K562 (cell line): ENCODE measurements at regions not wholly inside any gene's neighbourhood (a gene's known extent, or its start where the extent isn't known, plus 50 kb on each side); places are given as distances from the start of the nearest gene placed in this dataset.

Experiments
- ATAC-seq: fragments of 200-7000 bp; cut with Tn5 transposase; 3 replicates; pipeline ENCODE4 v1.9.1; 2020; ENCODE audit warnings: moderate library complexity
- BruUV-seq: library from RNA; stranded (reverse); fragments of 400-500 nt; replicated peaks from 2 replicates; lab custom pipeline; 2021; lab: Mats Ljungman, UMichigan
- CTCF ChIA-PET: fragments of 300-600 bp; formaldehyde crosslinking; extraction: SDS; loops from one replicate; lab custom pipeline; 2021; ENCODE audit warnings: low intra/inter-chr PET ratio; lab: Yijun Ruan, JAX
- POLR2A ChIA-PET: fragments of 300-600, 350-650 bp; sonication (Branson Sonifier 250); formaldehyde crosslinking; extraction: SDS; loops from one replicate; lab custom pipeline; 2021; ENCODE audit warnings: antibody characterized with exemption, inconsistent platforms; lab: Yijun Ruan, JAX
- DNase-seq, 4 experiments: peaks; one replicate each; pipeline versions ENCODE4 v3.0.0 to v3.0.0-alpha.2; 2011 to 2018; ENCODE audit warnings: low spot score in 3 of 4, mixed read lengths in 3 of 4; ENCODE audit errors: extremely low read depth in 1 of 4
- FAIRE-seq: peaks from 2 replicates; lab custom pipeline; 2011; peaks lifted over from hg19 to GRCh38; lab: Jason Lieb, UNC
- H2AFZ ChIP-seq: 2 replicates; pipeline ENCODE4 v1.6.0; 2011; ENCODE audit warnings: low read depth, low read length, control low read depth, inconsistent platforms
- H3K27ac ChIP-seq: fragments of 200-600 bp; 3 replicates; pipeline ENCODE4 v1.8.0; 2011; ENCODE audit warnings: low read depth, mild to moderate bottlenecking, control low read depth, inconsistent platforms, low read length, moderate library complexity, mixed read lengths; ENCODE audit errors: extremely low read depth
- H3K27me3 ChIP-seq, 2 experiments: fragments of 300-600 bp in 1 of 2; 2 replicates in 1 of 2; 3 replicates in 1 of 2; pipeline versions ENCODE4 v1.6.0 to v1.8.0; 2011; ENCODE audit warnings: inconsistent platforms in 2 of 2, low read length in 2 of 2, mild to moderate bottlenecking in 1 of 2, mixed read lengths in 1 of 2, moderate library complexity in 1 of 2; ENCODE audit not compliant: control insufficient read depth in 2 of 2, insufficient read depth in 2 of 2
- H3K36me3 ChIP-seq: fragments of 300-600 bp; 3 replicates; pipeline ENCODE4 v1.8.0; 2011; ENCODE audit warnings: mild to moderate bottlenecking, low read length, inconsistent platforms; ENCODE audit not compliant: control insufficient read depth, insufficient read depth
- H3K4me1 ChIP-seq, 2 experiments: fragments of 200-600 bp in 1 of 2; replicated peaks in 1 of 2; 2 replicates in 1 of 2; 3 replicates in 1 of 2; pipeline versions ENCODE4 v1.5.1 to v1.8.0; 2011; ENCODE audit warnings: inconsistent platforms in 2 of 2, low read length in 2 of 2, mild to moderate bottlenecking in 1 of 2, mixed read lengths in 1 of 2, moderate library complexity in 1 of 2; ENCODE audit not compliant: control insufficient read depth in 2 of 2, insufficient read depth in 2 of 2
- H3K4me2 ChIP-seq: 2 replicates; pipeline ENCODE4 v1.6.1; 2011; ENCODE audit warnings: low read length, control low read depth, inconsistent platforms, mixed read lengths; ENCODE audit not compliant: insufficient read depth
- H3K4me3 ChIP-seq: fragments of 200-600 bp; sonication (generic), shearing (Covaris generic); 2 replicates; pipeline ENCODE4 v1.5.1; 2016; ENCODE audit warnings: control low read depth, inconsistent platforms
- H3K79me2 ChIP-seq: fragments of 200-600 bp; 3 replicates; pipeline ENCODE4 v1.8.0; 2011; ENCODE audit warnings: low read length, inconsistent platforms; ENCODE audit not compliant: control insufficient read depth, insufficient read depth
- H3K9ac ChIP-seq, 2 experiments: 2 replicates each; pipeline versions ENCODE4 v1.6.0 to v1.6.1; 2011; ENCODE audit warnings: low read depth in 2 of 2, low read length in 2 of 2, control low read depth in 1 of 2, inconsistent platforms in 1 of 2, mild to moderate bottlenecking in 1 of 2, mixed read lengths in 1 of 2; ENCODE audit not compliant: insufficient read depth in 1 of 2
- H3K9me1 ChIP-seq: one replicate; pipeline ENCODE4 v1.6.0; 2011; ENCODE audit warnings: inconsistent platforms, mild to moderate bottlenecking, low read length, moderate library complexity; ENCODE audit not compliant: control insufficient read depth, insufficient read depth
- H3K9me3 ChIP-seq: replicated peaks from 2 replicates; pipeline ENCODE4 v1.5.1; 2011; ENCODE audit warnings: low read depth, low read length, inconsistent platforms; ENCODE audit not compliant: control insufficient read depth, insufficient read depth
- H4K20me1 ChIP-seq: replicated peaks from 2 replicates; pipeline ENCODE4 v1.6.1; 2011; ENCODE audit warnings: low read length, inconsistent platforms, mixed read lengths; ENCODE audit not compliant: control insufficient read depth, insufficient read depth
- BMI1 ChIP-seq: fragments of 150-350 bp; IDR thresholded peaks from 2 replicates; pipeline ENCODE4 v1.6.1; 2014; ENCODE audit warnings: low read length
- E2F8 ChIP-seq: fragments of 450-650 bp; IDR thresholded peaks from 2 replicates; pipeline ENCODE4 v1.7.1; 2018; ENCODE audit warnings: mild to moderate bottlenecking, low read depth; ENCODE audit not compliant: partially characterized antibody
- EP400 ChIP-seq: fragments of 450-650 bp; IDR thresholded peaks from 2 replicates; pipeline ENCODE4 v1.6.1; 2017; ENCODE audit warnings: antibody characterized with exemption, mild to moderate bottlenecking, moderate library complexity
- EWSR1 ChIP-seq: fragments of 450-650 bp; IDR thresholded peaks from 2 replicates; pipeline ENCODE4 v1.6.1; 2018; ENCODE audit warnings: borderline replicate concordance, mild to moderate bottlenecking, low read depth, moderate library complexity; ENCODE audit not compliant: partially characterized antibody
- GTF2B ChIP-seq: IDR thresholded peaks from 2 replicates; pipeline ENCODE4 v1.6.1; 2011; ENCODE audit not compliant: insufficient read length; ENCODE audit errors: extremely low read depth
- HMGXB4 ChIP-seq: sonication (generic); formaldehyde crosslinking; IDR thresholded peaks from 2 replicates; pipeline ENCODE4 v1.8.1; 2023; ENCODE audit warnings: mild to moderate bottlenecking, missing genetic modification reagents
- MAFG ChIP-seq: fragments of 450-650 bp; conservative IDR thresholded peaks from 2 replicates; pipeline ENCODE4 v1.6.1; 2016; ENCODE audit warnings: missing genetic modification characterization, missing compliant biosample characterization
- MAZ ChIP-seq, 2 experiments: fragments of 450-650 bp in 1 of 2; sonication (generic) in 1 of 2; formaldehyde crosslinking; IDR thresholded peaks in 1 of 2; conservative IDR thresholded peaks in 1 of 2; 2 replicates each; pipeline versions ENCODE4 v1.4.0 to v1.5.0; 2020; ENCODE audit warnings: mild to moderate bottlenecking in 1 of 2, missing genetic modification reagents in 1 of 2
- MECOM ChIP-seq: fragments of 250-450 bp; sonication (Bioruptor Pico); IDR thresholded peaks from 2 replicates; pipeline ENCODE4 v1.8.0; 2022; ENCODE audit warnings: inconsistent platforms
- PTRF ChIP-seq: fragments of 450-650 bp; IDR thresholded peaks from 2 replicates; pipeline ENCODE4 v1.6.1; 2016; ENCODE audit warnings: mild to moderate bottlenecking, missing genetic modification characterization, missing compliant biosample characterization
- RBM34 ChIP-seq: fragments of 200-400 bp; formaldehyde crosslinking; IDR thresholded peaks from 2 replicates; pipeline ENCODE4 v1.6.1; 2018; ENCODE audit warnings: low read length, borderline replicate concordance; ENCODE audit not compliant: insufficient read depth
- STAG1 ChIP-seq: sonication (generic); formaldehyde crosslinking; IDR thresholded peaks from 2 replicates; pipeline ENCODE4 v1.5.0; 2020; ENCODE audit warnings: missing genetic modification reagents, borderline replicate concordance
- SUPT5H ChIP-seq: fragments of 450-650 bp; IDR thresholded peaks from 2 replicates; pipeline ENCODE4 v1.6.1; 2016
- ZHX1 ChIP-seq: fragments of 150-350 bp; conservative IDR thresholded peaks from 2 replicates; pipeline ENCODE4 v1.6.1; 2014; ENCODE audit warnings: low read length
- ZNF12 ChIP-seq: sonication (generic); formaldehyde crosslinking; IDR thresholded peaks from 2 replicates; pipeline ENCODE4 v1.4.0; 2020; ENCODE audit warnings: mild to moderate bottlenecking, missing genetic modification reagents
- in situ Hi-C: fragments of 300-500 bp; cut with MboI; formaldehyde crosslinking; loops from 4 replicates; pipeline ENCODE4 v1.15.0; 2018; ENCODE audit warnings: inconsistent platforms, mixed read lengths
- intact Hi-C: fragments of 100-400 bp; cut with micrococcal nuclease; formaldehyde crosslinking; loops from 2 replicates; pipeline ENCODE4 v1.14.2; 2022

GRCh38 chr6:80592436-80592835 lies 486.0 kb downstream of the BCKDHB start (continued):
- no peak for TF ChIP-seq SUPT5H
- TF ChIP-seq HMGXB4 (CRISPR knock-in tag), result no peak
- TF ChIP-seq BMI1, result no peak

GRCh38 chr6:80586242-80586641 lies 479.8 kb downstream of the BCKDHB start:
- POLR2A ChIA-PET, result no interaction called here
- no peaks in the 10 kb centered on the region for H3K4me1 ChIP-seq
- CTCF ChIA-PET, result no interaction called here
- in situ Hi-C loops (no loop called here), intact Hi-C loops (no loop called here)
- BruUV-seq, result no TSS peak
- no peaks in the 10 kb centered on the region for H3K9me3 ChIP-seq
- H3K36me3 ChIP-seq, result no peaks in the 10 kb centered on the region
- no peak for ATAC-seq
- no peak for DNase-seq
- no peaks in the 10 kb centered on the region for H3K9me1 ChIP-seq
- H3K9ac ChIP-seq, result no peak overlapping the region
- no peak for FAIRE-seq
- H4K20me1 ChIP-seq, result no peaks in the 10 kb centered on the region
- no peak overlapping the region for H3K4me2 ChIP-seq
- no peak overlapping the region for H3K27ac ChIP-seq
- H2AFZ ChIP-seq, result no peak overlapping the region
- no peaks in the 10 kb centered on the region for H3K79me2 ChIP-seq
- no peak overlapping the region for H3K4me3 ChIP-seq
- no peaks in the 10 kb centered on the region for H3K27me3 ChIP-seq
- TF ChIP-seq ZNF12 (CRISPR knock-in tag), result no peak
- no peak for TF ChIP-seq GTF2B
- no peak for TF ChIP-seq EWSR1
- no peak for TF ChIP-seq STAG1 (CRISPR knock-in tag)
- TF ChIP-seq E2F8, result no peak
- no peak for TF ChIP-seq EP400
- no peak for TF ChIP-seq ZHX1
- TF ChIP-seq RBM34, result no peak
- no peak for TF ChIP-seq MAZ (CRISPR knock-in tag; conservative IDR thresholded peaks at IDR 0.05 in 1 of 2, IDR thresholded peaks at IDR 0.05 in 1 of 2)
- no peak for TF ChIP-seq MECOM (CRISPR knock-in tag)
- TF ChIP-seq PTRF (tag), result no peak
- no peak for TF ChIP-seq MAFG
